K562 (cell line): ENCODE measurements at regions not wholly inside any gene's neighbourhood (a gene's known extent, or its start where the extent isn't known, plus 50 kb on each side); places are given as distances from the start of the nearest gene placed in this dataset.

Experiments used
- ATAC-seq: fragments of 200-7000 bp; cut with Tn5 transposase; 3 replicates; pipeline ENCODE4 v1.9.1; 2020; ENCODE audit warnings: moderate library complexity
- BruUV-seq: library from RNA; stranded (reverse); fragments of 400-500 nt; replicated peaks from 2 replicates; lab custom pipeline; 2021; lab: Mats Ljungman, UMichigan
- CTCF ChIA-PET: fragments of 300-600 bp; formaldehyde crosslinking; extraction: SDS; loops from one replicate; lab custom pipeline; 2021; ENCODE audit warnings: low intra/inter-chr PET ratio; lab: Yijun Ruan, JAX
- POLR2A ChIA-PET: fragments of 300-600, 350-650 bp; sonication (Branson Sonifier 250); formaldehyde crosslinking; extraction: SDS; loops from one replicate; lab custom pipeline; 2021; ENCODE audit warnings: antibody characterized with exemption, inconsistent platforms; lab: Yijun Ruan, JAX
- DNase-seq, 4 experiments: peaks; one replicate each; pipeline versions ENCODE4 v3.0.0 to v3.0.0-alpha.2; 2011 to 2018; ENCODE audit warnings: low spot score in 3 of 4, mixed read lengths in 3 of 4; ENCODE audit errors: extremely low read depth in 1 of 4
- FAIRE-seq: peaks from 2 replicates; lab custom pipeline; 2011; peaks lifted over from hg19 to GRCh38; lab: Jason Lieb, UNC
- H2AFZ ChIP-seq: 2 replicates; pipeline ENCODE4 v1.6.0; 2011; ENCODE audit warnings: low read depth, low read length, control low read depth, inconsistent platforms
- H3K27ac ChIP-seq: fragments of 200-600 bp; 3 replicates; pipeline ENCODE4 v1.8.0; 2011; ENCODE audit warnings: low read depth, mild to moderate bottlenecking, control low read depth, inconsistent platforms, low read length, moderate library complexity, mixed read lengths; ENCODE audit errors: extremely low read depth
- H3K27me3 ChIP-seq, 2 experiments: fragments of 300-600 bp in 1 of 2; 2 replicates in 1 of 2; 3 replicates in 1 of 2; pipeline versions ENCODE4 v1.6.0 to v1.8.0; 2011; ENCODE audit warnings: inconsistent platforms in 2 of 2, low read length in 2 of 2, mild to moderate bottlenecking in 1 of 2, mixed read lengths in 1 of 2, moderate library complexity in 1 of 2; ENCODE audit not compliant: control insufficient read depth in 2 of 2, insufficient read depth in 2 of 2
- H3K36me3 ChIP-seq: fragments of 300-600 bp; 3 replicates; pipeline ENCODE4 v1.8.0; 2011; ENCODE audit warnings: mild to moderate bottlenecking, low read length, inconsistent platforms; ENCODE audit not compliant: control insufficient read depth, insufficient read depth
- H3K4me1 ChIP-seq, 2 experiments: fragments of 200-600 bp in 1 of 2; replicated peaks in 1 of 2; 2 replicates in 1 of 2; 3 replicates in 1 of 2; pipeline versions ENCODE4 v1.5.1 to v1.8.0; 2011; ENCODE audit warnings: inconsistent platforms in 2 of 2, low read length in 2 of 2, mild to moderate bottlenecking in 1 of 2, mixed read lengths in 1 of 2, moderate library complexity in 1 of 2; ENCODE audit not compliant: control insufficient read depth in 2 of 2, insufficient read depth in 2 of 2
- H3K4me2 ChIP-seq: 2 replicates; pipeline ENCODE4 v1.6.1; 2011; ENCODE audit warnings: low read length, control low read depth, inconsistent platforms, mixed read lengths; ENCODE audit not compliant: insufficient read depth
- H3K4me3 ChIP-seq: fragments of 200-600 bp; sonication (generic), shearing (Covaris generic); 2 replicates; pipeline ENCODE4 v1.5.1; 2016; ENCODE audit warnings: control low read depth, inconsistent platforms
- H3K79me2 ChIP-seq: fragments of 200-600 bp; 3 replicates; pipeline ENCODE4 v1.8.0; 2011; ENCODE audit warnings: low read length, inconsistent platforms; ENCODE audit not compliant: control insufficient read depth, insufficient read depth
- H3K9ac ChIP-seq, 2 experiments: 2 replicates each; pipeline versions ENCODE4 v1.6.0 to v1.6.1; 2011; ENCODE audit warnings: low read depth in 2 of 2, low read length in 2 of 2, control low read depth in 1 of 2, inconsistent platforms in 1 of 2, mild to moderate bottlenecking in 1 of 2, mixed read lengths in 1 of 2; ENCODE audit not compliant: insufficient read depth in 1 of 2
- H3K9me1 ChIP-seq: one replicate; pipeline ENCODE4 v1.6.0; 2011; ENCODE audit warnings: inconsistent platforms, mild to moderate bottlenecking, low read length, moderate library complexity; ENCODE audit not compliant: control insufficient read depth, insufficient read depth
- H3K9me3 ChIP-seq: replicated peaks from 2 replicates; pipeline ENCODE4 v1.5.1; 2011; ENCODE audit warnings: low read depth, low read length, inconsistent platforms; ENCODE audit not compliant: control insufficient read depth, insufficient read depth
- H4K20me1 ChIP-seq: replicated peaks from 2 replicates; pipeline ENCODE4 v1.6.1; 2011; ENCODE audit warnings: low read length, inconsistent platforms, mixed read lengths; ENCODE audit not compliant: control insufficient read depth, insufficient read depth
- DEAF1 ChIP-seq: fragments of 450-650 bp; formaldehyde crosslinking; IDR thresholded peaks from 2 replicates; pipeline ENCODE4 v1.4.0; 2020; ENCODE audit warnings: mild to moderate bottlenecking, moderate library complexity
- GTF3C2 ChIP-seq: IDR thresholded peaks from 3 replicates; pipeline ENCODE4 v1.6.1; 2011; ENCODE audit warnings: borderline replicate concordance, mild to moderate bottlenecking, moderate library complexity; ENCODE audit not compliant: insufficient read length; ENCODE audit errors: extremely low read depth
- LCOR ChIP-seq: sonication (generic); formaldehyde crosslinking; IDR thresholded peaks from 2 replicates; pipeline ENCODE4 v1.8.0; 2022; ENCODE audit warnings: mild to moderate bottlenecking, missing genetic modification reagents
- MEF2A ChIP-seq: IDR thresholded peaks from 2 replicates; pipeline ENCODE4 v1.6.1; 2011; ENCODE audit warnings: low read depth, mild to moderate bottlenecking, low read length, moderate library complexity; ENCODE audit not compliant: control insufficient read depth
- SMAD3 ChIP-seq: fragments of 450-650 bp; formaldehyde crosslinking; conservative IDR thresholded peaks from 2 replicates; pipeline ENCODE4 v1.4.0; 2020; ENCODE audit warnings: mild to moderate bottlenecking
- SP1 ChIP-seq: sonication (generic); formaldehyde crosslinking; IDR thresholded peaks from 2 replicates; pipeline ENCODE4 v1.8.1; 2022; ENCODE audit warnings: mild to moderate bottlenecking, missing genetic modification reagents
- SREBF1 ChIP-seq: fragments of 150-350 bp; IDR thresholded peaks from 2 replicates; pipeline ENCODE4 v1.6.1; 2014; ENCODE audit warnings: antibody characterized with exemption, low read depth, low read length, borderline replicate concordance
- ZHX1 ChIP-seq: fragments of 150-350 bp; conservative IDR thresholded peaks from 2 replicates; pipeline ENCODE4 v1.6.1; 2014; ENCODE audit warnings: low read length
- ZNF766 ChIP-seq: fragments of 200-800 bp; sonication (Bioruptor generic); conservative IDR thresholded peaks from 2 replicates; pipeline ENCODE4 v1.6.1; 2016; ENCODE audit warnings: missing genetic modification characterization, missing compliant biosample characterization
- WGBS: fragments of 100-300 bp; shearing (Covaris generic); methylation state at CpG from one replicate; pipeline ENCODE4 v1.1.6; 2016; ENCODE audit warnings: low coverage, mixed read lengths; ENCODE audit not compliant: insufficient coverage; ENCODE audit errors: missing lambda C conversion rate; 5-methylcytosine and 5-hydroxymethylcytosine counted together
- in situ Hi-C: fragments of 300-500 bp; cut with MboI; formaldehyde crosslinking; loops from 4 replicates; pipeline ENCODE4 v1.15.0; 2018; ENCODE audit warnings: inconsistent platforms, mixed read lengths
- intact Hi-C: fragments of 100-400 bp; cut with micrococcal nuclease; formaldehyde crosslinking; loops from 2 replicates; pipeline ENCODE4 v1.14.2; 2022

- Histone ChIP-seq H3K27ac (no peak overlapping the region), H3K79me2 (no peaks in the 10 kb centered on the region), H3K4me3 (no peak overlapping the region), H3K9ac (no peak overlapping the region), H4K20me1 (no peaks in the 10 kb centered on the region; the same call in 1 of the 2 replicates), H3K9me1 (no peaks in the 10 kb centered on the region)
- ATAC-seq: no peak
- WGBS: 0% methylated on average over 17 of the region's 18 CpGs
- intact Hi-C loops: no loop called here
- POLR2A ChIA-PET: no interaction called here
- in situ Hi-C loops: no loop called here
- TF ChIP-seq ZHX1: no peak
- no peak for TF ChIP-seq SMAD3 (CRISPR knock-in tag)
- no peak for TF ChIP-seq GTF3C2
- TF ChIP-seq ZNF766: no peak
- no peak for TF ChIP-seq MEF2A
- TF ChIP-seq SP1 (CRISPR knock-in tag): no peak
- no peak for TF ChIP-seq DEAF1 (CRISPR knock-in tag)
- no peak for TF ChIP-seq SREBF1
- no peak for TF ChIP-seq LCOR (CRISPR knock-in tag)
- TF ChIP-seq, all 486 proteins: peak for 0
- Histone ChIP-seq H3K36me3 (no peaks in the 10 kb centered on the region), H3K9me3 (no peaks in the 10 kb centered on the region), H2AFZ (no peak overlapping the region), H3K4me1 (no peaks in the 10 kb centered on the region), H3K27me3 (peaks cover 0 to 35% of the 10 kb centered on the region in 2 experiments; a peak in 2 of 5 replicates), H3K4me2 (no peak overlapping the region)
- BruUV-seq: no TSS peak
- DNase-seq (no peak), FAIRE-seq (no peak)
- CTCF ChIA-PET: no interaction called here
These were observed 818.9 kb downstream of the BRD1 start for GRCh38 chr22:49008682-49009235.
